AG09319 (cell line): ENCODE measurements at regions not wholly inside any gene's neighbourhood (a gene's known extent, or its start where the extent isn't known, plus 50 kb on each side); places are given as distances from the start of the nearest gene placed in this dataset.
"Not testable (repeated sequence)": the region's sequence is repeated elsewhere in the genome, so short reads cannot be mapped to it uniquely, and the experiment has no call there.

Experiments
- DNase-seq: peaks from one replicate; pipeline ENCODE4 v3.0.0-alpha.2; 2010; ENCODE audit warnings: low read depth; ENCODE audit errors: extremely low read depth
- TF ChIP-seq, protein P1 (sequence below): IDR thresholded peaks from 2 replicates; pipeline ENCODE4 v1.5.1; 2011; ENCODE audit warnings: low read depth, mild to moderate bottlenecking, inconsistent platforms, low read length, moderate library complexity

DNA sequence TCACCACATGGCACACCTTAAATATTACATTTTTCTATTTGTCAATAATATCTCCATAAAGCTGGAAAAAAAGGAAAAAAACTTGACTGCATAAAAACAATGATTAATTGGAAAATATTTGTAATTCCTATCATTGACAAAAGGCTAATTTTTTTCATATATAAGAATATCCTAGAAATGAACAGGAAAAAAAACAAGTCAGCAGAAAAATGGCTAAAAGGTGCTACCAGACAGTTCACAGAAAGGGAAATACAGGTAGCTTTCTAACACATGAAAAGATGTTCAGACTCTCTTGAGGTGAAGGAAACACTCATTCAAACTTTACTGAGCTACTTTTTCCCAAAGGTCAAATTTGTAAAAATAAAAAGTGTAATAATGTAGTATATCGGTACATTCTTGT is 104.1 kb upstream of the SCAF8 start:
- TF ChIP-seq, protein P1, sequence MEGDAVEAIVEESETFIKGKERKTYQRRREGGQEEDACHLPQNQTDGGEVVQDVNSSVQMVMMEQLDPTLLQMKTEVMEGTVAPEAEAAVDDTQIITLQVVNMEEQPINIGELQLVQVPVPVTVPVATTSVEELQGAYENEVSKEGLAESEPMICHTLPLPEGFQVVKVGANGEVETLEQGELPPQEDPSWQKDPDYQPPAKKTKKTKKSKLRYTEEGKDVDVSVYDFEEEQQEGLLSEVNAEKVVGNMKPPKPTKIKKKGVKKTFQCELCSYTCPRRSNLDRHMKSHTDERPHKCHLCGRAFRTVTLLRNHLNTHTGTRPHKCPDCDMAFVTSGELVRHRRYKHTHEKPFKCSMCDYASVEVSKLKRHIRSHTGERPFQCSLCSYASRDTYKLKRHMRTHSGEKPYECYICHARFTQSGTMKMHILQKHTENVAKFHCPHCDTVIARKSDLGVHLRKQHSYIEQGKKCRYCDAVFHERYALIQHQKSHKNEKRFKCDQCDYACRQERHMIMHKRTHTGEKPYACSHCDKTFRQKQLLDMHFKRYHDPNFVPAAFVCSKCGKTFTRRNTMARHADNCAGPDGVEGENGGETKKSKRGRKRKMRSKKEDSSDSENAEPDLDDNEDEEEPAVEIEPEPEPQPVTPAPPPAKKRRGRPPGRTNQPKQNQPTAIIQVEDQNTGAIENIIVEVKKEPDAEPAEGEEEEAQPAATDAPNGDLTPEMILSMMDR: no peak
- no peak for DNase-seq

DNA sequence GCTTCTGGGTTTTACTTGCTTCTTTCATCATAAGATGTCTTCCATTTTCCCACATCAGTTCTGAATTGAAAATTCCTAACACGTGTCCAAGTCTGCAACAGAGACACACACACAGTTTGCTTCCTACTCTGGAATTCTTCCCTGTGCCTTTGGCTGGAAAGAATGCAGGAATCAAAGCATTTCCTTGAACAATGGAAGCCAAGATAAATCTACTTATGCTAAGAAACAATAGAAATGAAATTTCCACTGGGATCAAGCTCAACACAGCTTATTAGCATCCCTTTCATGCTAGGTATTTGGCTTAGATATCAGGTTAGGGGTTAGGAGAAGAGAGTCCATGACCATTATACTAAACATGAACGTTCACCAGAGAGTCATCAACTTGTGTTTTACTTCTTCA is 101.1 kb upstream of the SCAF8 start:
- TF ChIP-seq, protein P1: no peak
- no peak for DNase-seq

- DNase-seq: no peak
- TF ChIP-seq, protein P1: no peak
These were observed 95.8 kb upstream of the SCAF8 start for GRCh38 chr6:154637392-154637791.

DNA sequence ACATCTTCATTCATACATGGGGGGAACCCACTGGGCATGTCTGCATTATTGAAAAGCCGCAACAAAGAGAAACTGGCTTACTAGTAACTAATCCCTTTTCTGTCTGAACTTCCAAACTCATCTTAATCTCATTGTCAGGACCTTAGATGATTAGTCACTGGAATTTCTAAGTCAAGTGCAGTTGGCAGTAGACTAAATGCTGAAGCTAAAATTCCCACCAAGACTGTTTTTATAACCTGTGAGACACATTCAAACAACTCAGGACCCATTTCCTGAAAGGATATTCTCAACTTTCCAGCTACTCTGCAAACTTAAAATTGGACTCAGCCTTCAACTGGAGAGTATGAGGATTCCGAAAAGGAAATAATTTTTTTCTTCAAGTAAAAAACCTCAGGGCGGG is 94.8 kb upstream of the SCAF8 start:
- TF ChIP-seq, protein P1: no peak
- no peak for DNase-seq

GRCh38 chr6:154639196-154639595 is 94.0 kb upstream of the SCAF8 start:
- DNase-seq: not testable (repeated sequence)

DNA sequence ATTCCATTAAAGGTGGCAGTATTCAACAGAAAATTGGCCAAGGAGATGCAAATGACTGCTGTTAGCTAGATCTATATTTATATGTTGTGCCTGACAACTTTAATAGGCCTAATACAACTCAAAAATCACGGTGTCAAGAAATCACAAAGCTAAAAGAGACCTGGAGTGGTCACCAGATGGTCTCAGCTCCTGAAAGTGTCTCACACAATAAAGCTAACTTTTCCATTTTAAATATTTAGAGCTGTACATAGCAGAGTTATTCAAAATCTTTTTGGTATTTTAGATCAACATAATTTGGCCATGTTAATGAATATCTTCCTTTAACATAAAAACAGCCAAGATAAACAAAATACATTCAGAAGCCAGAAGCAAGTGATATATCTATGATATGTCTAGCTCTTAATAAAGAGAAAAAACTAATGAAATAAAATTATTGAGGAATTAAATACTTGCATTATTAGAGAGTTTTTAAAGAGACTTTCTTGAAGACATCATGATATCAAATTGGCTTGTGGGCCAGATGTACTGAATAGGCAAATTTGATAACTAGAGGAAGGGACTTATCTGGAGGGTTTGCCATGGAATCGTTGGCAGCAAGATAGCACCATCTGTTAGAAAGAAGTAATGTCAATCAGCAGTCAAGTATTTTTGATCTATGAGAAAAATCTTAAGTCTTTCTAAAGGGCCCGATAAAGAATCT is 84.9 kb upstream of the SCAF8 start:
- TF ChIP-seq, protein P1: no peak
- no peak for DNase-seq

DNA sequence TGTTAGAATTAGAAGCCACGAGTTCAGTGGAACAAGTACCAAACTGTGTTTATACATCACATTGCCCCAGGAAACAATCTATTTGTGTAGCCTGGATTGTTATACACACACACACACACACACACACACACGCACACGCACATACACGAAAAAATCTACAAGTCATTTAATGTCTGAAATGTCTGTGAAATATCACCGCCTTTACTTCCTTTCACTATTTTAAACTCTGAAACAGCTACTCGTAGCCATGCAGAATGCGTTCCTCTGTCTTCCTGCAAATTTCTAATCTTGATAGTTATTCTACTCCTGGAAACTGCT is 84.4 kb upstream of the SCAF8 start:
- TF ChIP-seq, protein P1: no peak
- no peak for DNase-seq

DNA sequence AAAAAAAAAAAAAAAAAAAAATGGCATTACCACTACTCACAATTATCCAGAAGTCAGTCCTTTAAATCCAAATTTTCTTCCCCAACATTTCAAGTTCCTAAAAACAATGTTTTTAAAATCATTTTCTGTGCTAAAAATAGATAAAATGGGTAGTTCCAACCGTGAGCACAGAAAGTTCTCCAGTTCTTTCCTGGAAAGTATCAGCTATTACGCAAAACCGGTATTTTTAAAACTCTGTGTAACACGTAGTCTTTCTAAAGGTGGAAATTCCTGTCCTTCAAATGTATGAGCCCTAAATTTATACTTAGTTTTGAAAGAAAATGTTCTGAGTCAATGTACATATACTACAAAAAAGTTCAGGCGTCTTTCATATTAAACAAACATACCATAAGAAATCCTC is 83.5 kb upstream of the SCAF8 start:
- TF ChIP-seq, protein P1: no peak
- DNase-seq: no peak
